ENCODE measurements at regions not wholly inside any gene's neighbourhood (a gene's known extent, or its start where the extent isn't known, plus 50 kb on each side); places are given as distances from the start of the nearest gene placed in this dataset.

- TF ChIP-seq CTCF (conservative IDR thresholded peaks at IDR 0.05; ENCODE audit: low read depth, low read length), result no peak
- H3K4me3 ChIP-seq (ENCODE audit: low read depth, low read length), result no peak overlapping the region
- peak; percentile 30 for DNase-seq (ENCODE audit: low read depth)
Observed at GRCh38 chr5:58107704-58108103, 352.2 kb downstream of the PLK2 start.

GRCh38 chr5:58106754-58107410 is 353.0 kb downstream of the PLK2 start:
- no peak for TF ChIP-seq CTCF (conservative IDR thresholded peaks at IDR 0.05; ENCODE audit: low read depth, low read length)
- no peak overlapping the region for H3K4me3 ChIP-seq (ENCODE audit: low read depth, low read length)
- no peak for DNase-seq (ENCODE audit: low read depth)

- H3K4me3 ChIP-seq (ENCODE audit: low read depth, low read length), result no peak overlapping the region
- DNase-seq (ENCODE audit: low read depth), result no peak
- no peak for TF ChIP-seq CTCF (conservative IDR thresholded peaks at IDR 0.05; ENCODE audit: low read depth, low read length)
Observed at GRCh38 chr5:58105836-58106235, 354.1 kb downstream of the PLK2 start.

GRCh38 chr5:58099257-58099656 is 360.6 kb downstream of the PLK2 start:
- DNase-seq (ENCODE audit: low read depth), result no peak
- no peak overlapping the region for H3K4me3 ChIP-seq (ENCODE audit: low read depth, low read length)
- no peak for TF ChIP-seq CTCF (conservative IDR thresholded peaks at IDR 0.05; ENCODE audit: low read depth, low read length)

GRCh38 chr5:58094031-58094430 is 365.9 kb downstream of the PLK2 start:
- H3K4me3 ChIP-seq (ENCODE audit: low read depth, low read length), result no peak overlapping the region
- no peak for TF ChIP-seq CTCF (conservative IDR thresholded peaks at IDR 0.05; ENCODE audit: low read depth, low read length)
- DNase-seq (ENCODE audit: low read depth), result no peak

GRCh38 chr5:58090704-58091103 is 369.2 kb downstream of the PLK2 start:
- DNase-seq (ENCODE audit: low read depth), result no peak
- H3K4me3 ChIP-seq (ENCODE audit: low read depth, low read length), result no peak overlapping the region
- TF ChIP-seq CTCF (conservative IDR thresholded peaks at IDR 0.05; ENCODE audit: low read depth, low read length), result no peak

- no peak for DNase-seq (ENCODE audit: low read depth)
- no peak for TF ChIP-seq CTCF (conservative IDR thresholded peaks at IDR 0.05; ENCODE audit: low read depth, low read length)
- no peak overlapping the region for H3K4me3 ChIP-seq (ENCODE audit: low read depth, low read length)
Observed at GRCh38 chr5:58088941-58089340, 370.9 kb downstream of the PLK2 start.
